Parathyroid adenoma (tissue), 2 donors: ENCODE measurements at regions not wholly inside any gene's neighbourhood (a gene's known extent, or its start where the extent isn't known, plus 50 kb on each side); places are given as distances from the start of the nearest gene placed in this dataset.
"Not testable (repeated sequence)": the region's sequence is repeated elsewhere in the genome, so short reads cannot be mapped to it uniquely, and the experiment has no call there.

ENCODE experiments used
- H2AFZ ChIP-seq: fragments of 300-600 bp; sonication (generic); one replicate; pipeline ENCODE4 v1.7.0; 2017; ENCODE audit warnings: antibody characterized with exemption, mild to moderate bottlenecking
- H3K27ac ChIP-seq: fragments of 300-600 bp; sonication (generic); one replicate; pipeline ENCODE4 v1.7.0; 2017
- H3K27me3 ChIP-seq: fragments of 300-600 bp; sonication (generic); one replicate; pipeline ENCODE4 v1.7.0; 2017; ENCODE audit warnings: low read length; ENCODE audit not compliant: control insufficient read depth, insufficient read depth
- H3K36me3 ChIP-seq: fragments of 300-600 bp; sonication (generic); one replicate; pipeline ENCODE4 v1.7.0; 2017; ENCODE audit warnings: low read length; ENCODE audit not compliant: control insufficient read depth, insufficient read depth
- H3K4me1 ChIP-seq: fragments of 300-600 bp; sonication (generic); one replicate; pipeline ENCODE4 v1.7.0; 2017; ENCODE audit warnings: control low read depth
- H3K4me2 ChIP-seq: fragments of 300-600 bp; sonication (generic); one replicate; pipeline ENCODE4 v1.7.0; 2017; ENCODE audit warnings: low read length
- H3K4me3 ChIP-seq: fragments of 300-600 bp; sonication (generic); one replicate; pipeline ENCODE4 v1.7.0; 2017; ENCODE audit warnings: low read depth, low read length
- H3K79me2 ChIP-seq: fragments of 300-600 bp; sonication (generic); one replicate; pipeline ENCODE4 v1.7.0; 2017; ENCODE audit warnings: control low read depth
- H3K9ac ChIP-seq: fragments of 300-600 bp; sonication (generic); one replicate; pipeline ENCODE4 v1.7.0; 2017; ENCODE audit warnings: mild to moderate bottlenecking
- H3K9me3 ChIP-seq: fragments of 300-600 bp; sonication (generic); one replicate; pipeline ENCODE4 v1.7.0; 2017; ENCODE audit warnings: low read length; ENCODE audit not compliant: control insufficient read depth
- CTCF ChIP-seq: fragments of 300-600 bp; sonication (generic); IDR thresholded peaks from one replicate; pipeline ENCODE4 v1.7.0; 2017; ENCODE audit warnings: antibody characterized with exemption, mild to moderate bottlenecking
- donor health status: primary hyperparathyroidism.

GRCh38 chr16:62752854-62753253 lies 716.6 kb upstream of the CDH8 start:
- no peak for TF ChIP-seq CTCF
- Histone ChIP-seq H3K4me3 (no peak overlapping the region), H3K9me3 (no peaks in the 10 kb centered on the region), H2AFZ (no peak overlapping the region), H3K4me2 (no peak overlapping the region), H3K27ac (no peak overlapping the region), H3K9ac (no peak overlapping the region), H3K27me3 (no peaks in the 10 kb centered on the region), H3K79me2 (no peaks in the 10 kb centered on the region), H3K4me1 (no peaks in the 10 kb centered on the region), H3K36me3 (no peaks in the 10 kb centered on the region)

- no peak for TF ChIP-seq CTCF
- H3K36me3 ChIP-seq, result no peaks in the 10 kb centered on the region
- no peak overlapping the region for H3K4me3 ChIP-seq
- no peak overlapping the region for H2AFZ ChIP-seq
- no peaks in the 10 kb centered on the region for H3K27me3 ChIP-seq
- H3K4me1 ChIP-seq, result no peaks in the 10 kb centered on the region
- H3K4me2 ChIP-seq, result no peak overlapping the region
- H3K27ac ChIP-seq, result no peak overlapping the region
- no peaks in the 10 kb centered on the region for H3K9me3 ChIP-seq
- no peak overlapping the region for H3K9ac ChIP-seq
- no peaks in the 10 kb centered on the region for H3K79me2 ChIP-seq
Observed at GRCh38 chr16:62751218-62751617, 715.0 kb upstream of the CDH8 start.

GRCh38 chr16:62741692-62742091 lies 705.5 kb upstream of the CDH8 start:
- no peak overlapping the region for H2AFZ ChIP-seq
- no peak overlapping the region for H3K4me2 ChIP-seq
- no peaks in the 10 kb centered on the region for H3K9me3 ChIP-seq
- H3K36me3 ChIP-seq, result no peaks in the 10 kb centered on the region
- H3K27ac ChIP-seq, result no peak overlapping the region
- H3K9ac ChIP-seq, result no peak overlapping the region
- no peaks in the 10 kb centered on the region for H3K79me2 ChIP-seq
- no peak for TF ChIP-seq CTCF
- H3K4me1 ChIP-seq, result no peaks in the 10 kb centered on the region
- no peak overlapping the region for H3K4me3 ChIP-seq
- no peaks in the 10 kb centered on the region for H3K27me3 ChIP-seq

GRCh38 chr16:62738666-62739460 lies 702.6 kb upstream of the CDH8 start:
- Histone ChIP-seq H3K79me2 (no peaks in the 10 kb centered on the region), H3K4me1 (no peaks in the 10 kb centered on the region), H3K4me3 (no peak overlapping the region), H3K9ac (no peak overlapping the region), H3K4me2 (no peak overlapping the region), H2AFZ (no peak overlapping the region), H3K27me3 (no peaks in the 10 kb centered on the region), H3K27ac (no peak overlapping the region), H3K36me3 (no peaks in the 10 kb centered on the region), H3K9me3 (no peaks in the 10 kb centered on the region)
- no peak for TF ChIP-seq CTCF

GRCh38 chr16:62732092-62732491 lies 695.9 kb upstream of the CDH8 start:
- Histone ChIP-seq H3K36me3 (no peaks in the 10 kb centered on the region), H3K4me2 (no peak overlapping the region), H3K9me3 (no peaks in the 10 kb centered on the region), H3K79me2 (no peaks in the 10 kb centered on the region), H3K4me3 (no peak overlapping the region), H3K9ac (no peak overlapping the region), H2AFZ (no peak overlapping the region), H3K4me1 (no peaks in the 10 kb centered on the region), H3K27me3 (no peaks in the 10 kb centered on the region), H3K27ac (no peak overlapping the region)
- no peak for TF ChIP-seq CTCF

GRCh38 chr16:62724670-62725269 lies 688.5 kb upstream of the CDH8 start:
- not testable (repeated sequence) for H3K9ac ChIP-seq, H3K4me2 ChIP-seq, H3K36me3 ChIP-seq, H3K79me2 ChIP-seq, H2AFZ ChIP-seq, H3K27ac ChIP-seq, H3K4me1 ChIP-seq, H3K9me3 ChIP-seq, H3K27me3 ChIP-seq, H3K4me3 ChIP-seq
